Breast epithelium (tissue), 3 donors: ENCODE measurements at regions not wholly inside any gene's neighbourhood (a gene's known extent, or its start where the extent isn't known, plus 50 kb on each side); places are given as distances from the start of the nearest gene placed in this dataset.

Experiments used
- CTCF ChIP-seq, 3 donors: fragments of 450-650 bp; IDR thresholded peaks; one replicate each; pipeline ENCODE4 v1.5.1; 2016 to 2017; ENCODE audit warnings: antibody characterized with exemption in 3 of 3, mild to moderate bottlenecking in 3 of 3, moderate library complexity in 3 of 3
- POLR2A ChIP-seq: fragments of 450-650 bp; IDR thresholded peaks from one replicate; pipeline ENCODE4 v1.6.1; 2016; ENCODE audit warnings: antibody characterized with exemption, mild to moderate bottlenecking, moderate library complexity

DNA sequence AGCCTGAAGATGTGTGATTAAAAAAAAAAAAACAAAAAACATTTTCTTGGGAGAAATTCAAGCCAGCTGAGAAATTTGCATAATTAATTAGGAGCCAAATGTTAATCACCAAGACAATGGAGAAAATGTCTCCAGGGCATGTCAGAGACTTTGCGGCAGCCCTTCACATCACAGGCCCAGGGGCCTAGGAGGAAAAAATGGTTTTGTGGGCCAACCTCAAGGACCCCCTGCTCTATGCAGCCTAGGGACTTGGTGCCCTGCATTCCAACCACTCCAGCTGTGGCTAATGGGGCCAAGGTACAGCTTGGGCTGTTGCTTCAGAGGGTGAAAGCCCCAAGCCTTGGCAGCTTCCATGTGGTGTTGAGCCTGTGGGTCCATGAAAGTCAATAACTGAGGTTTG lies 241.9 kb upstream of the THUMPD2 start:
- TF ChIP-seq CTCF (IDR thresholded peaks at IDR 0.05) (no peak), POLR2A (no peak)
